Thyroid gland (tissue), 4 donors: ENCODE measurements at regions not wholly inside any gene's neighbourhood (a gene's known extent, or its start where the extent isn't known, plus 50 kb on each side); places are given as distances from the start of the nearest gene placed in this dataset.
"Not testable (repeated sequence)": the region's sequence is repeated elsewhere in the genome, so short reads cannot be mapped to it uniquely, and the experiment has no call there.

Experiments
- DNase-seq, 2 donors: peaks; one replicate each; pipeline ENCODE4 v3.0.0-alpha.2; 2019
- H3K27ac ChIP-seq, 3 donors: fragments of 200-600 bp; sonication (generic); 1 replicate in 2 of 3; 2 replicates in 1 of 3; pipeline ENCODE4 v1.5.1; 2016 to 2019; ENCODE audit warnings: mild to moderate bottlenecking in 1 of 3, moderate library complexity in 1 of 3
- H3K27me3 ChIP-seq: fragments of 200-600 bp; sonication (generic); one replicate; pipeline ENCODE4 v1.5.1; 2019
- H3K36me3 ChIP-seq, 2 donors: fragments of 200-600 bp; sonication (generic); one replicate each; pipeline ENCODE4 v1.5.1; 2016 to 2019
- H3K4me1 ChIP-seq, 2 donors: fragments of 200-600 bp; sonication (generic); one replicate each; pipeline ENCODE4 v1.5.1; 2017 to 2019
- H3K4me3 ChIP-seq, 3 donors: fragments of 200-600 bp; sonication (generic); replicated peaks in 1 of 3; 1 replicate in 2 of 3; 2 replicates in 1 of 3; pipeline ENCODE4 v1.5.1; 2016; ENCODE audit warnings: mild to moderate bottlenecking in 1 of 3
- H3K9me3 ChIP-seq: fragments of 200-600 bp; sonication (generic); one replicate; pipeline ENCODE4 v1.5.1; 2017
- WGBS, 2 donors: methylation state at CpG; one replicate each; pipeline ENCODE4 v1.1.5; 2017; 5-methylcytosine and 5-hydroxymethylcytosine counted together
- intact Hi-C: fragments of 100-400 bp; cut with DNase I; formaldehyde crosslinking; loops from one replicate; pipeline ENCODE4 v1.15.1; 2023

DNA sequence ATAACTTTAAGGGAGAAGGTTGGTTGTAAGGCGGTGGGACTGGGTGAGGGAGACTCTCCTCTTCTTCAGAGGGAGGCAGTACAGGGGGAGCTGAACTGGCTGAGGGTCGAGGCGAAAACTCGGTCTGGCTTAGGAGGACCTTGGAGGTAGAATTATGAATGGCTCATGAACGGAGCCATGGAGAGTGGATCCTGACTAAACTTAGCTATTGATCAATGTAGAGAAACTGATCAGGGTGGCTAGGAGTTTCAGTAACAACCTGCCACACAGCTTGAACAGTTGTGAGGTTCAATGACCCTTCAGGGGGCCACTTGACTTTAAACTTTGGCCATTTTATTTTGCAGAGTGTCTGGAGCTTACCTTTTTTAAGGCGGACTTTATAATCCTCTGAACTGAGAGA, 117.2 kb downstream of the UNC93B1 start:
- H3K4me1 ChIP-seq, H3K4me3 ChIP-seq, intact Hi-C loops, H3K36me3 ChIP-seq, H3K9me3 ChIP-seq, DNase-seq, H3K27me3 ChIP-seq, H3K27ac ChIP-seq: not testable (repeated sequence)
- 76 to 81% methylated on average over 6 of the region's 6 CpGs for WGBS, 2 donors

DNA sequence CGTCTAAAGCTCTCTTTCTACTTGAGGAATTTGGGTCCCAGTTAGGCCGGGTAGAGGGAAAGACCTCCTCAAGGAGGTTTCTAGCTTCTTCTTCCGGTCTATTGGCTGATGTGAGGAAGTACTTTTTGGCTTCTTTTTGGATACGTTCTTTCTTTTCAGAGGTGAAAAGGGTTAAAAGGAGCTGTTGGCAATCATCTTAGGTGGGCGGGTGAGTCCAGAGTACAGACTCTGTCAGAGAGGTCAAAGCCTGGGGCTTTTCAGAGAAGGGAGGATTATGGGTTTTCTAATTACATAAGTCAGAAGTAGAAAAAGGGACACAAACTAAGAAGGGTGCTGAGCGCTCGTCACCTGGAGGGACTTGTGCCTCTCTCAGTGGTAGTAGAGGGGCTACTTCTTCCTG, 117.7 kb downstream of the UNC93B1 start:
- H3K27ac ChIP-seq, H3K27me3 ChIP-seq, intact Hi-C loops, H3K36me3 ChIP-seq, DNase-seq, H3K4me1 ChIP-seq, H3K4me3 ChIP-seq, H3K9me3 ChIP-seq: not testable (repeated sequence)
- 72% methylated on average over 7 of the region's 7 CpGs for WGBS, 2 donors

DNA sequence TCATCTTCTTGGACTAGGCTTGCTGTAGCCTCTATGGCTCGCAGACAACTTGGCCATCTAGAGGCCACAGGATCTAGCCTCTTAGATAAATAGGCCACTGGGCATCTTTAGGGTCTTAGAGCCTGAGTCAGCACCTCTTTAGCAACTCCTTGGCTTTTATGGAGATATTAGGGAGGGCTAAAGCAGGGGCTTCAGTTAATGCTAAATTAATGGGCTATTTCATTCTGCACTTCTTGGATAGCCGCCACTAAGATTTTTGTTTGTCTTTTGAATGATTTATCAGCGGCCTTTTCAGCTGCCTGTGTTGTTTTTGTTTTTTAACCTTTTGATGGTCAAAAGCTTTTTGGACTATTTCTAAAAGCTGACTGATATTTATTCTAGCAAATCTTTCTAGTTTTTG, 118.3 kb downstream of the UNC93B1 start:
- H3K27me3 ChIP-seq, H3K27ac ChIP-seq, DNase-seq, H3K36me3 ChIP-seq, H3K4me1 ChIP-seq, H3K4me3 ChIP-seq, H3K9me3 ChIP-seq, intact Hi-C loops: not testable (repeated sequence)
- 54 to 69% methylated on average over 3 of the region's 3 CpGs for WGBS, 2 donors

DNA sequence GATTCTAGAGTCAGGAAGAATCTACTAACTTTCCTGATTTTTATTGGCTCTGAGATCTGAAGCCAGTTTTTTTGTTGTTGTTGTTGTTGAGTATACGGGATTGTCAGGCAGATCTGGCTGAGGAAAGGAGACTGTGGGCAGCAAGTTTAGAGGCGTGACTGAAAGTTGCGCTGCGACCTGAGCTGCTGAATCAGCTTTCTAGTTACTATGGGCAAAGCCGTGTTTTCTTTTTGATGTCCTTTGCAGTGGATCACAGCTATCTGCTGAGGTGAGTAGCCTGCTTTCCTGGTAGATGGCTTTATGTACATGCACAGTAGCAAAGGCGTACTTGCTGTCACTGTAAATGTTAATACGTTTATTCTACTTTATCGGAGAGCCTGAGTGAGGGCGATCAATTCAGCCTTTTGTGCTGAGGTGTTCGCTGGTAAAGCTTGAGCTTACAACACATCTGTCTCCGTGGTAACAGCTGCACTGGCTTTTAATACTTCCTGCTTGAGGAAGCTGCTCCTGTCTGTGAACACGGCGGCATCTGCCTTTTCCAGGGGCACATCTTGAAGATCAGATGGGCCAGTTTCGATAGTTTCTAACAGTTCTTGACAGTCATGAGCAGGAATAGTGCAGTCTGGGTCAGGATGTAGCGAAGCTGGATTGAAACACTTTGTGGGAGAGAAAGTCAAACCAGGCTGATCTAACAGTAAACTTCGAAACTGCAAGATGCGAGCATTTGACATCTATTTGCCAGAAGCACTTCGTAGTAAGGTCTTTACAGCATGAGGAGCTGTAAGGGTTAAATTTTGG, 118.9 kb downstream of the UNC93B1 start:
- H3K27me3 ChIP-seq, intact Hi-C loops, H3K9me3 ChIP-seq, H3K36me3 ChIP-seq, H3K4me1 ChIP-seq, H3K4me3 ChIP-seq, H3K27ac ChIP-seq: not testable (repeated sequence)
- WGBS, 2 donors: 32 to 50% methylated on average over 15 to 18 of the region's 18 CpGs
- peak; percentile 52 to 53 for DNase-seq

DNA sequence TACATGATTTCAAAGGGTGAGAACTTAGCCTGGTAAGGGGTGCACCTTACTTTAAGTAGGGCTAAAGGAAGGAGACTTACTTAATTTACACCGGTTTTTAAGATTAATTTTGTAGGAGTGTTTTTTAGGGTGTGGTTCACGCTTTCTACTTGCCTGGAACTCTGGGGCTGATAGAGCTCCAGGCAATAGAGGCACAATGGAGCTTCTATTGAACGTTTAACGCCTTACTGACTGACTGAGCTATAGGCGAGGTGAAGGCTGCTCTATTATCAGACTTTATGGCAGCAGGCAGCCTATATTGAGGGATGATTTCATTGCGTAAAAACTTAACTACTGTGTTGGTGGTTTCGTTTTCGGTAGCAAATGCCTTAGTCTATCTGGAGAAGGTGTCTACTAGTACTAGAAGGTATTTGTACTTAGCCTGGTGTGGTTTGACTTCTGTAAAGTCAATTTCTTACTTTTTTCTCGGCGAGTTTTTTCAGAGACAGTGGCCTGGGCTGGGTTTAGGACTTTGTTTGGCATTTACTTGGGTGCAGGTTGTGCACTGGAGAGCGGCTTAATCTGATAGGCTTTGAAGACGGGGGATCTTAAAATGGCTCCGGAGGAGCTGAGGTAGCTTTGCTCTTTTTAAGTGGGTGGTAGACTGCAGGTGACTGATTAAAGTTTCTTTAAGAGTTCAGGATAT, 119.7 kb downstream of the UNC93B1 start:
- H3K27me3 ChIP-seq, H3K27ac ChIP-seq, H3K36me3 ChIP-seq, DNase-seq, H3K9me3 ChIP-seq, H3K4me1 ChIP-seq, H3K4me3 ChIP-seq, intact Hi-C loops: not testable (repeated sequence)
- WGBS, 2 donors: 70 to 72% methylated on average over 13 of the region's 13 CpGs

DNA sequence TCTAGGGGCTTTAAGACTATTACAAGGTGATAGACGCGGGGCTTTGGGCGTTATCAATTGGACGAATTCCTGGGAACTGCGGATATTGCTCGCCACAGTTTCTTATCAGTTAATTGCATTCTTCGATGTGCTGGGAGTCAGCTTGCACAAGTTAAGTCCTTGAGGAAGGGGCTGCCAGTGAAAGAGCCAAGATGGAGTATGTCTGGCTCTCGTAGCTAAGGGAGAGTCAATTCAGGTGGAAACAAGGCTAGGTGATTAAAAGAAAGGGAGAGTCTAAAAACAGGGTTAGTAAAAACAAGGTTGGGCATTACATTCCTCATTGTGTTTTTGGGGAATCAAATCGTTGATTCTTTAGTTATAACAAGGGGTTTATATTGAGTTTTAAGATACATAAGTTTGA, 121.6 kb downstream of the UNC93B1 start:
- not testable (repeated sequence) for DNase-seq, H3K4me1 ChIP-seq, H3K36me3 ChIP-seq

DNA sequence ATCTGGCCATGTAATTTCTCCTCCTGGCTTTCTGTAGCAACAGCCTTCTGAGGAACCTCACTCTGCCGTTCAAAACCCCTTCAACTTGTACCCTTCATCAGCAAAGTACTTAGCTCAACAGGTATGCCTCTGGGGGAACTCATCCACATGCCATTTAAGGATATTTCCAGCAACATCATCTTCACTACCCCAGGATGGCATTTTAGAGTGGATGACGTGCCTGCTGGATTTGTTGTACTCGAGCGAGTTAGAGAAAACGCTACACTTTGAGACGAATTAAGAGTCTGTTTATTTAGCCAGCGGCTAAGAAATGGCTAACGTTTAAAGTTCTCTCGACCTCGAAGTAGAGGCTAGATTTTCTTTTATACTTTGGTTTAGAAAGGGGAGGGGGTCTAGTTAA, 122.1 kb downstream of the UNC93B1 start:
- H3K36me3 ChIP-seq, H3K9me3 ChIP-seq, H3K27ac ChIP-seq, intact Hi-C loops, H3K4me3 ChIP-seq, H3K4me1 ChIP-seq, H3K27me3 ChIP-seq: not testable (repeated sequence)
- DNase-seq: peak; percentile 53 to 70
- WGBS, 2 donors: 19 to 21% methylated on average over 10 of the region's 10 CpGs

More for the DNA sequence above, 121.6 kb downstream of the UNC93B1 start:
- H3K27ac ChIP-seq, intact Hi-C loops, H3K27me3 ChIP-seq, H3K9me3 ChIP-seq, H3K4me3 ChIP-seq: not testable (repeated sequence)
- 16 to 28% methylated on average over 9 of the region's 9 CpGs for WGBS, 2 donors

DNA sequence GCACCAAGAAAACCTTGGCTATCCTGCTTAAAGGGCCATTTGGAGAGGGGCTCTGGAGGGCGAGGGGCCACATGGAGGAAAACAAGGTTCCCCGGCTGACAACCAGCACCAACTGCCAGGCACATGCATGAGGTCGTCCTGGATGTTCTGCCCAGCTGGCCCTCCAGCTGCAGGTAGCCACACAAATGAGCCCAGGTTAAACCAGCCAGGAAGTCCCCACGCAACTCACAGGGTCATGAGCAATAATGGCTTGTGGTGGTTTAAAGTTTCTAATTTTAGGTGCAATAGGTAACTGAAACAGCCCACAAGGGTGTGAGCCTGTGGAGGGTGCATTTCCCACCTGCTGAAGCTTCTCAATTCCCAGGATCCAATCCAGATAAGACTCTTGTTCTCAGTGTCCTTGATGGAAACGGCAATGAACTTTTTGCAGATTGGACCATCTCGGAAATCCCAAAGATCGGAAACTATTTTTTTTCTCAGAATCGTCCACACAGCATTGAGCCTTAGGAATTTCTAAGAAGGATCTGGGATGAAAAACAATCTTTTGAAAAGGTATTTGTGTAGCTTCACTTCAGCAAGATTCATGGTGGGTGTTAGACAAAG, 123.2 kb downstream of the UNC93B1 start:
- H3K4me3 ChIP-seq, H3K36me3 ChIP-seq, H3K27me3 ChIP-seq, H3K9me3 ChIP-seq, intact Hi-C loops, H3K4me1 ChIP-seq, H3K27ac ChIP-seq, DNase-seq: not testable (repeated sequence)
- 90 to 91% methylated on average over 8 of the region's 8 CpGs for WGBS, 2 donors

DNA sequence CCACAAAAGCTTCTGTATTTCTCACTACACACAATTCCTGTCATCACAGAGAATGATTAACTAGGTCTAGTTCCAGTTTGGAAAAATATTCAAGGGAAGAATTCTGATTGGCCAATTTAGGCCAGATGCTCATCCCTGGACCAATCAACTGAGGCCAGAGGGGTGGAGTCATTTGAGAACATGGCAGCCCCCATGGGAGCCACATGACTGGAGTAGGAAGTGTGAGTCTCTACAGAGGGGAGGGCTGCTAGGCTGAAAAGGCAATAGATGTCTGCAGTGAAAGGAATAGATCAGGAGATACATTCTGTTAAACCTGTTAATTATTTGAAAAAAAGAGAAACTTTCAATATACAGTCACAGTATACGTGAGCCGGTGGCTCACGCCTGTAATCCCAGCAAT, 125.2 kb downstream of the UNC93B1 start:
- H3K36me3 ChIP-seq, H3K9me3 ChIP-seq, H3K4me3 ChIP-seq, H3K27ac ChIP-seq, intact Hi-C loops, H3K4me1 ChIP-seq, DNase-seq, H3K27me3 ChIP-seq: not testable (repeated sequence)
- WGBS, 2 donors: 95 to 98% methylated on average over 3 of the region's 3 CpGs

DNA sequence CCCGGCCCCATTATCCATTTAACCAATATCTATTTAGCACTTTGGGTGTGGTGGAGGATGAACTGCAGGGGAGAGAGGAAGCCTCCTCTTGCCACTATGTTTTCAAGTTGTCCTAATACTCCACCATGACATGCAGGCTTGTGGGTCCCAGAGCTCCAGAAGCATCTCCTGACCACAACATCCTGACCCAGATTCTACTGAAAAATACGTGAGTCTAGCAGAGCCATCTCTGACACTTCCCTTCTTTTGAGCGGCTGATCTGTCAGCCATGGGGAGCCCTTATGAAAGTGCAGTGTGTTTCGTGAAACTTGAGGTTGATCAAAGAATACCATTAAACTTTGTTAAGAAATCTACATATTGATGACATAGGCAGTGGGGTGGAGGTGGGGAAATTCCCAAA, 126.6 kb downstream of the UNC93B1 start:
- DNase-seq, H3K9me3 ChIP-seq, H3K27me3 ChIP-seq, H3K27ac ChIP-seq, intact Hi-C loops, H3K36me3 ChIP-seq, H3K4me3 ChIP-seq, H3K4me1 ChIP-seq: not testable (repeated sequence)
- 47 to 73% methylated on average over 3 to 4 of the region's 4 CpGs for WGBS, 2 donors

DNA sequence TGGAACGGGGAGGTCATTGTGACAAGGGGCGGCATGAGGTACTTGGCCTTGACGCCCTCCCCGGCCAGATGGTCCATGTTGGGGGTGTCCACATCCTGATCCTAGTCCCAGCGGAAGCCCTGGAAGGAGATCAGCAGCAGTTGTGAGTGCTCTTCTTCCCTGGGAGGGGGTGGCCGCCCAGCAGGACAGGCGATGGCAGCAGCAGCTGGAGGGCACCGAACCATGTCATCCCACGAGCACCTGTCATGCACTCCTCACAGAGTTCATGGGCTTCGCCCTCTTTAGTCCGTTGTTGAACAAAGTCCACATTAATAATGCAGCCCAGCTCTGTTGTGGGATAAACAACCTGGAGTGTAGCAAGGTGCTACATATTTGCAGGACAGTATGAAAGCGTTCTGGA, 130.7 kb downstream of the UNC93B1 start:
- H3K4me3 ChIP-seq, H3K9me3 ChIP-seq, DNase-seq, intact Hi-C loops, H3K36me3 ChIP-seq, H3K27ac ChIP-seq, H3K4me1 ChIP-seq, H3K27me3 ChIP-seq: not testable (repeated sequence)
- WGBS, 2 donors: 69 to 71% methylated on average over 11 to 12 of the region's 12 CpGs

DNA sequence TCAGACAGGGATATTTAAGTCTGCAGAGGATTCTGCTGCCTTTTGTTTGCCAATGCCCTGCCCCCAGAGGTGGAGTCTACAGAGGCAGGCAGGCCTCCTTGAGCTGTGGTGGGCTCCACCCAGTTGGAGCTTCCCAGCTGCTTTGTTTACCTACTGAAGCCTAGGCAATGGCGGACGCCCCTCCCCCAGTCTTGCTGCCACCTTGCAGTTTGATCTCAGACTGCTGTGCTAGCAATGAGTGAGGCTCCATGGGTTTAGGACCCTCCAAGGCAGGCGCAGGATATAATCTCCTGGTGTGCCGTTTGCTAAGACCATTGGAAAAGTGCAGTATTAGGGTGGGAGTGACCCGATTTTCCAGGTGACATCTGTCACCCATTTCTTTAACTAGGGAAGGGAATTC, 132.7 kb downstream of the UNC93B1 start:
- H3K4me3 ChIP-seq, H3K4me1 ChIP-seq, H3K9me3 ChIP-seq, DNase-seq, H3K27me3 ChIP-seq, H3K36me3 ChIP-seq, H3K27ac ChIP-seq, intact Hi-C loops: not testable (repeated sequence)
- 83 to 100% methylated on average over 5 of the region's 5 CpGs for WGBS, 2 donors

DNA sequence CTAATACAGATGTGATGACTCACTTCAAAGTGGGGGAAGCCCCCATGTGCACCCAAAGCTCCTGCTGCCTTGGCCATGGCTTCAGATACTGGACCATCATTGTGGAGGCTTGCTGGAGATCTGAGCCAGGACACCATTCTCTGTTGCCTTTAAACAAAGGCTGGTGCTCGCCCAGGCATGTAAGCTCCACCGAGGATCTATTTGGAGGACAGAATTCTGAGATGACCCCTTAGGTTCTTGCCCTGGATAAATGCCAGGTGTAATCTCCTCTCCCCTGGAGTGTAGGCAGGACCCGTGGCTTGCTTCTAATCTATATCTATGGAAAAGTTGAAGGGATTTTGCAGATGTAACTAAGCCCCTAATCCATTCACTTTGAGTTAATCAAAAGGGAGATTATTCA, 141.0 kb downstream of the UNC93B1 start:
- H3K27me3 ChIP-seq, H3K27ac ChIP-seq, DNase-seq, H3K4me3 ChIP-seq, H3K36me3 ChIP-seq, H3K4me1 ChIP-seq, H3K9me3 ChIP-seq, intact Hi-C loops: not testable (repeated sequence)
- 45 to 60% methylated on average over 1 to 3 of the region's 3 CpGs for WGBS, 2 donors
